GOT3 (cell line): ENCODE measurements at regions not wholly inside any gene's neighbourhood (a gene's known extent, or its start where the extent isn't known, plus 50 kb on each side); places are given as distances from the start of the nearest gene placed in this dataset.
"Not testable (repeated sequence)": the region's sequence is repeated elsewhere in the genome, so short reads cannot be mapped to it uniquely, and the experiment has no call there.

Experiments used
- DNase-seq: peaks from one replicate; lab custom pipeline; 2025; ENCODE audit warnings: mixed read lengths; lab: John Stamatoyannopoulos, UW

DNA sequence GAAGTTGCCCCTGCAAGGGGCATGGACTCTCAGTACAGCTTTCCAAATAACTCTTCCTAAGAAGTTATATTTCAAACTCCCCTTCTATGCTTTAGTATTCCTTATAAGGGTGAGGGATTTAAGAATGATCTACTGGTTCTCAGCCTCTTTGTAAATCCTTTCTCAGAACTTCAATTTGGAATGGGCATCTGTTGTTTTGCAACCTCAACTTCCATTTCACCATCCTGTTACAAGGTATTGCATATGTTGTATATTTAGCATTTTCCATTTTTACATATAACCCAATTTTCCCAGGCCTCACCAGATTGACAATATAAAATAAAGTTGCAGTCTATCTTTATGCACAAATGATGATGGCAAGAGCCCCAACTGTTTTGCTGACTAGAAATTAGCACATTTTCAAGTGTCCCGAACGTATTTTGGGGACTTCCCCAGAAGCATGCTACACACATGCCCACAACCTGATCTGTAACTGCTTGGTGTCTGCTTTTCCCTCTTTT, 154.9 kb upstream of the CARMIL1 start:
- DNase-seq = no peak

DNA sequence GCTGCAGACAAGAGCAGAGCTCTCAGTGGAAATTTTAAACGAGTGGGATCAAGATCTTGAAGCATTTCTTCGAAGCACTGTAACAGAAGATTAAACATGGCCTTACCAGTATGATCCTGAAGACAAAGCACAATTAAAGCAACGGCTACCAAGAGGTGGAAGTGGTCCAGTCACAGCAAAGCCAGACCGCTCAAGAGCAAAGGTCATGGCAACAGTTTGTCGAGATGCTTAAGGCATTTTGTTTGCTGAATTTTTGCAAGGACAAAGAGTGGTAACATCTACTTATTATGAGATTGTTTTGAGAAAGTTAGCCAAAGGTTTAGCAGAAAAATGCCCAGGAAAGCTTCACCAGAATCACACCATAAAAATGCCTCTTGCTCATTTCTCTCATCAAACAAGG, 153.4 kb upstream of the CARMIL1 start:
- DNase-seq = no peak

GRCh38 chr6:25127076-25127837, 151.9 kb upstream of the CARMIL1 start:
- DNase-seq = no peak

DNA sequence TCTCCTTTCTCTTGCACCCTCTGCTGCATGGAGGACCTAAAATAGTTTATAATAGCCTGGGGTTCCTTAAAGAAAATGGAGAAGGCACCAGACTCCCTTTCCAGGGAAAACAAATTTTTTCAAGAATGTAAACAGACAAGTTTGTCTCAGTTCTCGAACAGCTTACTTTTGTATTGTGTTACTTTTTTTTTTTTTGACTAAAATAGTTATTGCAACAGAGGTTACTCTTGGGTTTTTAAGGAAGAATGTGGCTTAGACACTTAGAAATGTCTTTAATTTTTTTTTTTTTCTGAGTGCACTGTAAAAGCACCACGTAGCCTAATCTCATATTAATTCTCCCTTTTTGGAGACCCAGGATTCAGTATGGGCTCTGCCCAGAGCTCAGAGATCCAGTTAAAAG, 148.7 kb upstream of the CARMIL1 start:
- DNase-seq = no peak

DNA sequence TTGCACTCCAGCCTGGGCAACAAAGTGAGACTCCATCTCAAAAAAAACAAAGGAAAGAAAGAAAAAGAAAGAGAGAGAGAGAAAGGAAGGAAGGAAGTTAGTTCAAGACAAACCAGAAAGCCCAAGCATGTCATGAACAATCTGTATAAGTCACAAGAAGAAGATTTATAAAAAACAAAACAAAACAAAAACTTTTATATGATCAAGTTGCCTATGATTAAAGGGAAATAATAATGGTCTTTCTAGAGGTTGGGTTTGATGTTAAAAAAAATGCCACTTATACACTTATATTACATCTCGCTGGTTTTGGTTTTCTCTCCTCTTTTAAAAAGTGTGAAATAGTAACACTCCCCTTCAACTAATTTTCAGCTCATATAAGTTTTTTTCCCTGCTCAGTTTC, 146.2 kb upstream of the CARMIL1 start:
- DNase-seq = no peak

DNA sequence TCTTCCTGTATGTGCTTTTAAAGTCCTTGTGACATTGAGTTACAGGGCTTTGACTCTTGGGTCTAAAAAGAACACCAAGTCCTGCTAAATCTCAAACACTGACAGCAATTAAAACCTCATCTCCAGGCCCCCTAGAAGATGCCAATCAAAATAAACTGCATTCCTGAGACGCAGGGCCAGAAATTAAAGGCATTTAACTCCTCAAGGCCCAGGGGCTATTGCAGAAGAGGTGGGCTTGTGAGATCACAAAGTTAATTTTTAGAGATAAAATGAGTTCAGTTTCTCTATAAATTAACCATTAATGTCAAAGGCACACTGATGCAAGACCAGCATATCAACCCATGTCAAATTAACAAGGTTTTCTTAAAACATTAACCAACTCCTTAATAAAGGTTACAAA, 145.6 kb upstream of the CARMIL1 start:
- no peak for DNase-seq

DNA sequence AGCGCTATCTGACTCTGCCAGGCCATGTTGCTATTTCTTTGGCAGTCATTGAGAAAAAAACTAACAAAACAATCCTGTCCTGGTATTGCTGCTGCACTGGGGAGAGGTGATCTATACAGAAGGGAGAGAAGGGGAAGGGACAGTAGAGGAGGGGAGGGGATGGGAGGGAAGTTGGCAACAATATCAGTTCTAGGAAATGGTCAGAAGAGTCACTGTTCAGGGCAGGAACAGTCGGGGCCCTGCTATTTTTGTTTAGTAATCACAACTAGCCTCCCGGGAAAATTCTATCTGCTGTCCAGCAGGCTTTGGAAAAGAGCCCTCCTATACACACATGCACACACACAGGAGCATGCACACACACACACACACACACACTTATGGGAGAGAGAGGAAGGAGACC, 142.3 kb upstream of the CARMIL1 start:
- DNase-seq = no peak

DNA sequence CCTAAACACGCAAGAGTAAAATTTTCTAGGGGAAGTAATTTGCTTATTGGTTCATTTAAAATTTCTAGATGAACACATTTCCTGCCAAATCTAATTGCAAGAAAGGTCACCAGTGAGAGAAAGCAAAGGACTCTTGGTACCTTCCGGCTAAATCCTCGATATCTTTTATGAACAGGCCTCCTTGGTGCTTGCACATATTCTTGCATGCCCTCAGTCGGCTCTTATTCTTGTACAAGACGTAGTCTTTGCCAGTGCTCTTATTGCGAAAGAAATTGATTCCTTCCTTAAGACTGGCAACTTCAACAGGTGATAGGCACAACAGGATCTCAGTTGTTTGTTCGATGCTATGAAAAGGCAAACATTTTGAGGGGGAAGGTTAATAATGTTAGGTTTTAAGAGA, 141.7 kb upstream of the CARMIL1 start:
- no peak for DNase-seq

GRCh38 chr6:25137916-25138232, 141.3 kb upstream of the CARMIL1 start:
- no peak for DNase-seq

GRCh38 chr6:25138233-25138933, 140.8 kb upstream of the CARMIL1 start:
- peak; percentile 41 for DNase-seq

- no peak for DNase-seq
Observed at GRCh38 chr6:25138934-25139415, 140.2 kb upstream of the CARMIL1 start.

- DNase-seq = not testable (repeated sequence)
Observed at GRCh38 chr6:25139608-25140007, 139.6 kb upstream of the CARMIL1 start.

GRCh38 chr6:25142506-25142905, 136.7 kb upstream of the CARMIL1 start:
- DNase-seq = no peak

- no peak for DNase-seq
Observed at GRCh38 chr6:25144919-25145318, 134.3 kb upstream of the CARMIL1 start.

DNA sequence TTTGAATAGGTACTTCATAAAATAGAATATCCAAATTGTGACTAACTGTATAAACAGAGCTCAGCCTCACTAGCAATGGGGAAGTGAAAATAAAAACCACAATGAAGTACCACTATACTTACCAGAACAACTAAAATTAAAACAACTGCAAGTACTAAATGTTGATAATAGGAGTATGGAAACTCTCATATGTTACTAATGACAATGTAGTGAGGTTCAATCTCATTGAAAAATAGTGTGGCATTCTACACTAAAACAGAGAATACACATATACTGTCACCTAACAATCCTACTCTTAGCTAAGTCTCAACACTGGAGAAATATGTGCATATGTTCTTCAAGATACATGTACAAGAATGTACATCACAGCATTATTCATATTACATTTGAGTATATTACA, 132.0 kb upstream of the CARMIL1 start:
- no peak for DNase-seq

DNA sequence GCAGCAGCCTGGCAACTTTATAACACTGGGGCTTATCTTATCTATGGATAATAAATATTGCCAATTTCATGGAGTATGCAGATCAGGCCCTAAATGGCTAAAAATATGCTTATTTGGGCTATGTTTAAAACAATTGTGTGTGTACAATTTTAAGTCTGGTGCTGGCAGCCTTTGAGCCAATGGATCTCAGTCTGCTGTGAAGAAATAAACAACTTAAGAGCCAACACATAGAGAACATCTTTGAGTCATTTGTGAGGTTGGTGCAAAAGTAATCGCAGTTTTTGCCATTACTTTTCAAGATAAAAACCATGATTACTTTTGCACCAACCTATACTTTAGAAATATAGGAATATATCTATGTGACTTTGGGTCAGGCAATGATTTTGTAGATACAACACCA, 129.1 kb upstream of the CARMIL1 start:
- no peak for DNase-seq

DNA sequence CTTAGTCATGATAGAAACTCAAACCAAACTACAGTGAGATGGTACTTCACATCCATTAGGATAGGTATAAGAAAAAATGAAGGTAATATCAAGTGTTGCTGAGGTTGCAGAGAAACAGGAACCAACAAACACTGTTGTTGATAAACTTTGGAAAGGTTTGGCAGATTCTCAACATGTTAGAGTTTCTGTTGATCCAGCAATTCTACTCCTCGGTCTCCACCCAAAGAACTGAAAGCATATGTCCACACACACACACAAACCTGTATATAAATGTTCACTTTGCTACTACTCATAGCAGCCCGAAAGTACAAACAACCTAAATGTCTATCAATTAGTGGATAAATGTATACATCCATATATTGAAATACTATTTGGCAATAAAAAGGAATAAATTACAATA, 128.3 kb upstream of the CARMIL1 start:
- no peak for DNase-seq

GRCh38 chr6:25153079-25153478, 126.1 kb upstream of the CARMIL1 start:
- no peak for DNase-seq

- DNase-seq = no peak
Observed at GRCh38 chr6:25154034-25154596, 125.1 kb upstream of the CARMIL1 start.

DNA sequence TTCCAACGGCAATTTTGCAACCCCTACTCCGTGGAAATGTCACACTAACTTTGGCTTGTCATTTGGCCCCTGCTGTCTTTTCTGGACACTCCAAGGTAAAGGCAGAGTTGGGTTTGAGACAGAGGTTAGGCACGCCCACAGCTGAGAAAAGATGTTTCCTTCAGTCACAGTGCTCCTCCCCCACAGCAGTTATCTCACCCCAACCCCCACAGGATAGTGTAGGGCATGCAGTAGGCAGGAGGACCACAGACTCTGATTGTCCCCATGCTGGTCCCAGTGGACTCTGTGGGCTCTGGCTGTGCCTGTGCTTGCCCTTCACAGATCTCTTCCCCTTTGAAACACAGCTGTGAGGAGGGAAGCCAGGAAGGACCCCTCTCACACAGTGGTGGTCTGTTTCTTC, 124.0 kb upstream of the CARMIL1 start:
- no peak for DNase-seq

GRCh38 chr6:25156123-25156522, 123.1 kb upstream of the CARMIL1 start:
- DNase-seq = no peak

DNA sequence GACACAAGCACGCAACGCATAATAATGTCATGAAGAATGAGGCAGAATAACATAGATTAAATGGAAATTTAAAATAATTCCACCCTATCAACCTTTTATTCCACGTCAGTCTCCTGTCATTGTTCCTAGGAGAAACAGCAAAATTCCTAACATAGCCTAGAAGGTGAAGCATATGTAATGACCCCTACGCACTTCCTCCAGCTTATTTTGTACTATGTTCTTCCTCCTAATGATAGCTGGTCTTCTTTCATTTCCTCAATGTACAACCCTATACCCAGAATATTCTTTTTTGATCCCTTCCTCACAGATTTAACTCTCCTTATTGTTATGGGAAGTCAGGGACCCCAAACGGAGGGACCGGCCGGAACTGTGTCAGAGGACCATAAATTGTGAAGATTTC, 122.0 kb upstream of the CARMIL1 start:
- DNase-seq = no peak

DNA sequence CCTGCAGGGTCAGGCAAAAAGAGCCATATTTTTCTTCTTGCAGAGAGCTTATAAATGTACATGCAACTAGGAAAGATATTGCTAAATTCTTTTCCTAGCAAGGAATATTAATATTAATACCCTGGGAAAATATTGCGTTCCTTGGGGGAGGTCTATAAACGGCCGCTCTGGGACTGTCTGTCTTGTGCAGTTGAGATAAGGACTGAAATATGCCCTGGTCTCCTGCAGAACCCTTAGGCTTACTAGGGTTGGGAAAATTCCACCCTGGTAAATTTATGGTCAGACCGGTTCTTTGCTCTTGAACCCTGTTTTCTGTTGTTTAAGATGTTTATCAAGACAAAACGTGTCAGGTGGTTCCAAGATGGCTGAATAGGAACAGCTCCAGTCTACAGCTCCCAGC, 121.3 kb upstream of the CARMIL1 start:
- no peak for DNase-seq
